ENCODE measurements at regions not wholly inside any gene's neighbourhood (a gene's known extent, or its start where the extent isn't known, plus 50 kb on each side); places are given as distances from the start of the nearest gene placed in this dataset.
A peak's percentile ranks its signal among the peaks of the same experiment; 100 is the strongest.

DNA sequence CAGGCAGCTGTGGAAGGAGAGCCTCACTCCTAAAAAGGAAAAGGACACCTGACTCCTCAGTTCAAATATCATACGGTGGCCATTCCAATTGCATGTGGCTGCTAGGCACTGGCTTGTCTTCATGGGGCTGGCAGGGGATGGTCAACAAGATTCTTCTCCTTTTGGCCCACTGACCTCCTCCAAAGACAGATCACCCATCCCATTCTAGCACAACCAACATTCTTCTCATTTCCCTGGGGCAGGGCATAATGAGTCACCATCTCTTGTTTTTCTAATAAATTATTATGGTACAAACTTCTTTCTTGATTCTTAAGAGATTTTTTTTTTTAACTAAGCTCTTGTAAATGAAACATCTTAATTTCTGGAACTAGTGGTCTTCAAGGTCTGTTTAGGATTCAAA is 136.7 kb upstream of the NBEA start:
- DNase-seq: no peak

DNA sequence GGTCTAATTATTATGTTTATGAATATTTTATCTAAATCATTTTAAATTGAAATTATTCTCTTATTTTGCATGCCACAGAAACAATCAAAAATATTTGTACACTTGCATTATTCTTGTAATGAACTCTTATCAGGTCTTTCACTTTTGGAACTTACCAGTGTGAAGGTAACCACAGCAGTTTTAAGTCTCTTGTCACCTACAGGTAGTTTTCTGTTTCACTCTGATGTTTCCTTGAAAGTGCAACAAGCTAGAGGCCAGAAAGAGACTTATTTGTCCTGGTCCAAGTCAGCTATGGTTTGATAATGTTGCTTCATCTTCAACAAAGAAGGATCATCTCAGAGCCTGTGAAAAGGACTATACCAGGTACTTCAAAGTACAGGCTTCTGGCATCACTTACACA is 133.4 kb upstream of the NBEA start:
- DNase-seq: no peak

DNA sequence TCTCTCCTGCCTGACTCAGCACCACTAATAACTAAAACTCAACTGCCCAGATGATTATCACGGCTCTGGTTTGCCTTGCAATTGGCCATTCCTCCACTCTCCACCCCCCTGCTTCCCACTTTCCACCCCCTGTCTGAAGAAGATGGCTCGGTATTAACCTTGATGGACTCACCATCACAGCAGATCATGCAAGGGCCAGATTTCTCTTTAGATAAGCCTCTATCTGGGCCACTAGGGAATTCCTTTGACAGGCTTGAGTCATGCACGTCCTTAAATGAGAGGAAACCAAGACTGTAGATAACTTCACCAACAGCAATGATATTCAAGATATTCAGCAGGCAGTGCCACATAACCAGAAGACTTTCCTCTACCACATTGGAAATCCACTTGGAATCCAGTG is 131.1 kb upstream of the NBEA start:
- no peak for DNase-seq

DNA sequence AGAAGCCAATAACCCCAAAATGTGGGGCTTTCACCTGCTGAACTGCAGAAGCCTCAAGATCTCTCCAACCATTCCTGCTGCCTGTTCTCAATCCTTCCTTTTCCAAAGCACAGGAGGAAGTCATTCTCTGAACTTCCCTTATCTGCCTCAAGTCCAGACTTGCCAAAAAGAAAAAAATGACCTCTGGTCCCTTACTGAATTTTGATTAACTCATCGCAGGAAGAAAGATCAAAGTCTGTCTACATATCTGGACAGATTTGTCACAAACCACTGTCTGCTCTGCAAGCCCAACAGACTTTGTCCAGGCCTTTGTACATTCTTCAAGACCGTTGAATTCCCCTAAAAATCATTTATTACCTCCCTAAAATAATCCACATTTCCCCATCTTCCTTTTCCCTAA is 126.5 kb upstream of the NBEA start:
- DNase-seq: peak in 1 of 3 donors; percentile 39

DNA sequence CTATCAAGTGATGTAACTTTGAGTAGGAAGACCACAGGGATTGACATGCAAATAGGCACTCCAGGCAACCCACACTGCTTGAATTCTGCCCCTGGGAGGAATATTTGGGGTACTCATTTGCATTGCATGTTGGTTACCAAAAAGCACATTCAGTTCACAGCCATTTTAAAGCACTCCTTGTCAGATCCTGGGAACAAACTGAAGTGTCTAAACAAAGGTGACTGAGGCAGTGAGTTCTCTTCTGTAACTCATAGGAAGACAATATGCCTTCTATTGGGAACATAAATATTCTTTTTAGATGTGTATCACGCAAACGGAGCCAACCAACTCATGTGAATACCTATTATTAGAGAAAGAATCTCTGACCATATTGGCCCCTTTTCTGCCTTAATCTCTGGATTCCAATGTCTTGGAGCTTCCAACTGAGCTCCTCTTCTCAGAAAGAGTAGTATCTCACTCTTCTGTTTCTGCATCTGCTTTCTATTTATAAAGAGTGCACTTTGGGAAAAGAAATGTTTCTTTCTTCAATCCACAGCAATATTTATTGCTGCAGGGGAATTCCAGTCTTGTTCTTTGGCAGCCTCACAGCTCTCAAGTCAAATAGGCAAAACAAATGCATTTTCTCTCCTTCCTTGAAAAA is 125.7 kb upstream of the NBEA start:
- peak; percentile 68 to 88 (median 69) for DNase-seq

DNA sequence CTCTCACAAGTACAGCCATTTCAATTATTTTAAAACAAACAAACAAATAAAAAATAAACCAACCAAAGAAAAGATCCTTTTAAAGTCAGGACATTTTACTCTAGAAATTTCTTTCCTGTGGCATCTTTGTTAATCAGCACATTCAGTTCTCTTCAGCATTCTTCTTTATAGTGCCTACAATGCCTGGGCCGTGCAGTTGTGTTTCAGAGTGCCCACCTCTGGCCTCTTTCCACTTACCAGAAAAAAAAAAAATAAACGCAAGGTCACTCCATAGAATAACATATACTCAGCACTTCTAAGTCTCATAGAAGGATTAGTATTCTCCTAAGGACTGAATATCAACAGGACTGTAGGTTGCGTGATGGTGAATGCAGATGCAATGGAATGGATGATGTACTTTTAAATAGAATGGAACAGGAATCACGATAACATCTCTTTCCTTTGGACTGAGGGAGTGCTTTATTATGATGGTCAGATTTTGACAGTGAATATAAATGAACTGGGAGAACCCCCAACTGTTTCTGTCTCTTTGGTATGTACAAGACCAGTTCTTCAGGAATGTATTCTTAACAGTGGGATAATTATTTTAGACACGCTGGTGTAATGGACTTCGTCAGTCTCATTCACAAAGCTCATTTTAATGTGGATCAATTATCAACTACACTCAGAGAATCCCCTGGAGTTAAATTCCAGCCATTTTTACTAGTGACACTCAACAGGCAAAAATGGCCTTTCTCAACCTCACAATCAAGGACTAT is 125.0 kb upstream of the NBEA start:
- no peak for DNase-seq

DNA sequence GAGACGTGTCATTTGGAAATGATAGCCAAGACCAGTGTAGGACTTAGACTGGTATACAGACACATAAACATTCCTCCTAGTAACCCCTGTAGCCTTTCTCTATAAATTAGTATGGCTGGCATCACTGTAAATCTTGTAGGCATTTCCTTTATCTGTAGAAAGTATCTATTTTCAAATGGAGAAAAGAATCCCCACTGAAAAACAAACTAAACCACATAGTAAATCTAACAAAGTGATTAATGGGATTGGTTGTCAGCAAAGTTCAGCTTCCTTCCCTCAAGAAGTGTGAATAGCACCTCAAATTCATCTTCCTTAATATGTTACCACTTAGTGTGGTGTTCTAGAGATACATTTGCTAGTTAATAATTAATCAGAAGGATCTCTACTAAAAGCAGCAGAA is 119.4 kb upstream of the NBEA start:
- DNase-seq: no peak

DNA sequence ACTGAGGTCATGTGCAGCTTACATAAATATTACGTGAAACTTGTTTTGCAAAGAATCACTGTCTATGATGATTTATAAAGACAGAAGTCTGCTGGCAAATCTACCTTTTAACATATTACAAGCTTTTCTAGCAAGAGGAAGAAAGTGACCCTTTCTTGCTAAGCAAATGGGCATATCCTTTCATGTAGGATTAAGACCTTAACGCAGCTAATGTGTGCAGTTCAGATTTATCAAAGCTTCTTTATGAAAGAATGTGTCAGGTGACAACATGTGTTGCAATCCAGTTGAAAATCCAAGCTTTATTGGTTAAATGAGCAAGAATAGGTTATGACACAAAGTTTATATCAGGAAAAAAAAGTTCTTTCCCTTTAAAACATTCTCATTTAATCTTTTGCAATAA is 115.6 kb upstream of the NBEA start:
- no peak for DNase-seq

DNA sequence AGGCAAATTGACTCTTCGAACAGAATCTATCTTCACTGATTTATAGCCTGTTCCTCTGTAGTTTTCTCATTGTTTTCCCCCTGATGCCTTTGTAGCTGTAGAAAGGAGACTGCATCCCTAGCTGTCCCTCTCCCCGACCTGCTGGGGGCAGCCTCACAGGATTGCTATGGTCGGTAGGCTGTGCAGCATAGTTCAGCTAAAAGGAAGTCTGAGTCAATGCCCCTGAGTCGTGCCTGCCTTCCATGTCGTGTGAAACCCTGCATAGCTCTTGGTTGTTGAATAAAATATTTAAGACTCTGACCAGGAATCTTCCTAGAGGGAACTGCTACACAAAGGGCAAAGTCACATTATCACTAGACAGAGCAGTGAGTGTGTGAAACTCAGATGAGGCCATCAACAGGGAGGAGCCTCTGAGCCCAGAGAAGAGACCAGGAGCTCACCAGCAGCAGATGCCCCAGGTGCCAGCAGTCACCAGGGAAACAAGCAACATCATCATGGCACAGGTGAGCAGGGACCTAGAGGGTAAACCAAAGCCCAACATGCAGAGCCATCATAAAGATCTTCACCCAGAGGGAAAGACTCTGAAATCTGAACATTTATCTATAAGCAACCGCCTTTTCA is 108.4 kb upstream of the NBEA start:
- no peak for DNase-seq

DNA sequence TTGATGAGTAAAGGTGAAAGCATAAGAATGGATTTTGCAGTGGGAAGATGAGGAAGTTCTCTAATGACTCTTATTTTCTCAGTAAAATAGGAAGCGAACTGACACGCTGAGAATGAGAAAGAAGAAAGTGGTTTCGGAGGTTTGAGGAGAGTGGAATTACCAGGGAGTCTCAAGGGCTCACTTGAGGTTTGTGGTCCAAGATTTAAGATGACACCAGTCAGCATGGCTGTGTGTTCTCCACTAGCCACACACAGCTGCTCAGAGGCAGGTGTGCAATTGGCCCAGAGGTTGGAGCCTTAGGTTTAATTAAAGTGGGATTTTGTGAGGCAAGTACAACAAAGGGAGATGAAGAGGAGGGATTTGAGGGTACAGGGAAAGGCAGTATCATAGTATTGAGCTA is 99.6 kb upstream of the NBEA start:
- DNase-seq: no peak

DNA sequence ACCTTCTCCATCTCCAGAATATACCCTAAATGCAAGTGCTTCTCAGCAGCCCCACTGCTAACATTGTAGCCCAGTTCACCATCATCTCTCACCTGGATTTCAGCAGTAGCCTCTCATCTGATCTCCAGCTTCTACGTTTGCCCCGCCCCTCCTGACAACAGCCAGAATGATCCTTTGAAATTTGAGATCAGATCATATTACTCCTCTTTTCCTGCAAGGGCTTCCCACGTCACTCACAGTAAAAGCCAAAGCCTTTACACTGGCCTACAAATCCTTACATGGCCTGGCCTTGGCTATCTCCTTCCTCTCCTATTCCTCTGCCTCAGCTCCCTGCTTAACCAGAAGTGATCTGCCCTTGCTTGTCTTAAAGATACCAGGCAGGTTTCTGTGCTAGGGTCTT is 94.3 kb upstream of the NBEA start:
- DNase-seq: no peak

DNA sequence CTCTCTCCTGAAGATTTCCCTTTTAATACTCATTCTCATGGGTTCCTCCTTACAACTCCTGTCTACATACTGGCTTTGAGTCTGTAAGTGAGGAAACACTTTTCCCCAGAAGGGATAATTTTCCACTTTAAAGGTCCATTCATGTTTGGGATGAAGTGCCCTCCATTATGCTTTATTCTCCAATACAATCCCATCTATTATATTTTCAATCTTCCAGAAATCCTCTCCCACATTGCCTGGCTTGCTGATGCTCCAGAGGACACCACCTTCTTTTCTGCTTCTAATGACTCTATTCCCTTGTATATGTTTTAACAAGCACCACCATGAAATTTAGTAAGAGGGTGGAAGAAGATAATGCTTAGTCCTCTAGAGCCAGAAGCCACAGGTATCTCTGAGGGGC is 92.7 kb upstream of the NBEA start:
- DNase-seq: no peak

DNA sequence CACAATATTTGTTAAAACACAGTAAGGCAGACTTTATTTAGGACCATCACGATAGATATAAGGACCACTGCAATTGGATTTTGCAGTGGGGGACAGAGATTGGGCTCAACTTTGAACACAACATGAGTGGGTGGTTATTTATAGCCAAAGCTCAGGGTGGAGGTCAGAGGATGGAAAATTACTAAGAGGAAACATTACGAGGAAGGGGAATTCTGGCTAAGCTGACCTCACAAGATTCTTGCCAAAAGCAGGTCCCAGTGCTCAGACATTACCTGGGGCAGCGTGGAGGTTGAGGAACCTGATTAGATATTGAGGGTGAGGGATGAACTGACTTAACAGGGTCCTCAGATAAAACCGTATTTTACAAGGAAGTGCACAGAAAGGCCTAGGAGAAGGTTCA is 88.9 kb upstream of the NBEA start:
- no peak for DNase-seq

DNA sequence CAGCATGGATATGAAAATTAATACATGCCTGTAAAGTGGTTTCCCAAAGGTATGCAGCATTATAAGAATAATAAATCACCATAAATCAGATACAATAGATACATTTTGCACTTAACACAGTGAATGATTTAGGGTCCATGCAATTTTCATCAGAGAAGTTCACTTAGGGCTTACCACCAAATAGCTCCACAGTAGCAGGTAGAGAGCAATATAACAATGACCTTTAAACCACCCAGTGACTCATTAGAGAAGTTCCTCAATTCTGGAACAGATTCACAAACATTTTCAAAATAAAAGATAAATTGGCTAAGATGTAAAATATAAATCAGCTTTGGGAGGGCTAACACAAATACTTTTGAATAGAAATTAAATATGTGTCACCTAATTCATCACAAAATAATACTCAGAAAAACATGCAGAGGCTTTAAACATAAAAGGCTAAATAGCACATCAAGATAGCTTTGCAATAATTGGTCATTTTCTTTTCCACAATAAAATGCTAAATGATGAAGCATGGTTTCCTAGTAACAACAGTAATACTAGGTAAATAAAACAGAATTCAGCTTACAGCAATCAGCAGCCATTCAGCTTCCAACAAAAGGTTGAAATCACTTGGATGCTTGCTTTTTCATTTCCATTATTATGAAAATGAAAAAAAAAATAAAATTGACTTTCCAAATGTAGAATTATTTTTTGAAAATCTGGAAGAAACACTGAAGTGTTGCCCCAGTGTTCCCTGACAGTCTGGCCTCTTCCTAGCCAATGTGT is 84.3 kb upstream of the NBEA start:
- peak in 2 of 3 donors; percentile 20 to 56 for DNase-seq

DNA sequence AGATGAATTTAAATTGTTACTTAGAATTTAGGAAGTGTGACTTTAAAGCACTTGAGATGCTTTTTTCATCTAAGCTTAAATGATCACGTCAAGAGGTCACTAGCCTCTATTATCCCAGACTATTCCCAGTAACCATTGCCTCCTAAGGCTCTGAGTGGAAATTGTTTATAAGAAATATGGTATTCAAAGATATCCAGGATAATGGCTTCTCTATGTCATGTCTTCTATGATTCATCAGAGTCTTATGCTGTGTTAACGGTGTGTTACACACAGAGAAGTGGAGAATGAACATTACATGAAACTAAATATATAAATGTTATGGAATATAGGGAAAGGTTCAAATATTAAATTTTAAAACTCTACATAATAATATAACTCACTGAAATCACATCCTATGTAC is 79.8 kb upstream of the NBEA start:
- no peak for DNase-seq

DNA sequence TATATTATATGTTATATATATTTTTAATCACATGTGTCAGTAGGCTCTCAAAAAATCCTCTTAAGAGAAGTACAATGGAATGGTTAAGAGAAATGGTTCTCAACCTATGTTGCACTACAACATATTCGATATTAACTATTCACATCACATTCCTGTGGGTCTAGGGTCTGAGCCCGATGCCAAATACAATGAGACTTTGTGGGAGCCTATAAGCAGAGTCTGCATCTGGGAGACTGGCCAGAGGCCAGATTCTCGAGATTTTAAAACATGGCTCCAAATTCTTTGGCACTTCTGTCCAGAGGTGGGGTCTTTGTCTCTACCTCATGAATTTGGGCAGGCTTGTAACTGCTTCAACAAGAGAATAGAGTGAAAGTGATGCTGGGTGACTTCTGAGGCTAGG is 79.4 kb upstream of the NBEA start:
- no peak for DNase-seq

DNA sequence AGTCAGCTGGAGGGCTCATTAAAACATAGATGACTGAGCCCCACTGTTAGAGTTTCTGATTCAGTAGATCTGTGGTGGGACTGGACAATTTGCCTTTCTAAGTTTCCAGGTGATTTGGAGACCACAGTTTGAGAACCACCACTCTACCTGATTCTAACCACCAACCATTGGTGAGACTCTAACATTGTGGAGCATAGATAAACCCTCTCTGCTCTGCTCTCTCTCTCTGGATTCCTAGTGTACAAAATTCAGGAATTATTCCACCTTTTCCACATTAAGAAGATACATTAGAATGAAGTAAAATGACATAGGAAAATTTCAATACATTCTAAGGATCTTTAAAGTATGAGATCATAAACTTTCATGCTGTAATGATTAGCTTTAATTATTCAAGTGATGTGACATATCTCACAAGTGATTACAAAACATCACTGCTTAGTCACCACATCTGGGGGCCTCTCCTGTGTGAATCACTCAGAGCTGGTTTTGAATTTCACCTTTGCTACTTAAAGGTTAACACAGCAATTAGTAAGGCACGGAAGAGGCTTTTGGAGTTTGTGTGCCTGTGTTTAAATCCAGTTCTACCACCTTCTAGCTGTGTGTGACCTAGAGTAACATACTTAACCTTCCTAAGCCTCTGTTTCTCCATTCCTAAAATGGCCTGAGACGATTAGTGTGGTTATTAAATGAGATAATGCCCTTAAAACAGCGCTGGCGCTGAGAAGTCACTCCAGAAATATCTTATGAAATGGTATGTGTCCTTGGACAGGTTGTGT is 78.5 kb upstream of the NBEA start:
- peak in 1 of 3 donors; percentile 73 for DNase-seq

DNA sequence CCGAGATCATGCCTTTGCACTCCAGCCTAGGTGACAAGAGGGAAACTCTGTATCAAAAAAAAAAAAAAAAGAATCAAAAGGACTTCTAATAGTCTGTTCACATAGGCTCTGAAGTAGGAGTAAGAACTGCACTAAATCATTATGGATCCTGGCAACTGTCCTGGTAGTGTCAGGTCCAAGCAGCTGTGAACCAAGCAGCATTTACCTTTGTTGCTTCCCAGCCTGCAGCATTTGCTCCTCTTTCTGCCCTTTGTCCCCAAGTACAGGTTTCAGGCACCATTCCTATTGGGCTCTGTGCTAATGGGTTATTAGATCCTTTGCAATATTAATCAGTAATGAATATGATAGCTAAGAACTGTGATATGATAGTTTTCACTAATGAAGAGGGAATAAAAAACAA is 77.4 kb upstream of the NBEA start:
- DNase-seq: peak in 1 of 3 donors; percentile 51

DNA sequence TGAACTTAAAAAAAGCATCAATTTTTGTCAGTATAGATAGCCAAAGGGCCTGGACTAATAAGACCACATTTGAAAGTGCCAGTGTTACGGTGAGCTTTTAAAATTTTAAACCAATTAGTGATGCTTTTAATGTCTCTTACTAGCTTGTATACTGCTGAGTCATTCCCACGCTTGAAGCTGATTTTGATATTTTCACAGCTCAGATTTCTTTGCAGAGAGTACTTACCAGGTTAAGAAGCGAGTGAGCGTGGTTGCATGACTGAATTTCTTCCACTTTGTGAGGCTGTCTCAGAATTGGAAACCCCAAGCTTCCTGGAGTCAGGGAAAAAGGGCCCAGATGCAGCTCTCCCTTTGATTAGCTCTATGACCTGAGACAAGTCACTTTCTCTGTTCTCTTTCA is 74.5 kb upstream of the NBEA start:
- DNase-seq: peak in 1 of 3 donors; percentile 11

DNA sequence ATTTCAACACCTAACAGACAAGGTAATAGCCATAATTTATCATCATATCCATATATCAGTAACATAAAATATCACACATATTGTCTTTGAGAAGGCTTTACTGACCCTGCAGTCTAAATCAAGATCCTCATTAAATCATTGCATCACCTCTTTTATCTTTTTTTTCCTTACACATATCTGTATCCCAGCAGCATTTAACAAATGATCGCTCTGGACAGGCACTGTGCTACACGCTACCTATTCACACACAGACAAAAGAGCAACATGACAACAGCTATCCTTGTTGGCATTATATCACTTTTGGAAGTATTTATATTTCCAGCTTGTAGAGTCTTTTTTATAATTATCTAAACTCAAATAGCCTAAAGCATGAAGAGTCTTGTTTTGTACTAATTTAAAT is 73.3 kb upstream of the NBEA start:
- DNase-seq: no peak

DNA sequence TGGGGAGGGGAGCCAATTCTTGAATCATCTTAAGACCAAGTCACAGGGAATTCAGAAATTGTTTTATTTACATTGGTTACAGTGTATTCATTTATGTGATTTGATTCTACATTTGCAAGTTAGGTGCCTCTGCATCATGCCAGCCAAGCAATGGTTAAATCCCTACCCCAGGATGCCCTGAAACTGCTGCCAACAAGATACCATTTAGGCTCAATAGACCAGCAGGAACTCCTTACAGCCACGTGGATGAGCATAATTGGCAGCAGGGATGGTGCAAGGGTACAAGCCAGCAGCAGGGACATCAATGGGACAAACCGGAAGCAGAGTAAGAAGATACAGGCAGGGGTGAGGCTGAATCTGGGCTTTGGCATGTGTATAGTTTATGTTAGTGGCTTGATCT is 72.4 kb upstream of the NBEA start:
- DNase-seq: no peak

DNA sequence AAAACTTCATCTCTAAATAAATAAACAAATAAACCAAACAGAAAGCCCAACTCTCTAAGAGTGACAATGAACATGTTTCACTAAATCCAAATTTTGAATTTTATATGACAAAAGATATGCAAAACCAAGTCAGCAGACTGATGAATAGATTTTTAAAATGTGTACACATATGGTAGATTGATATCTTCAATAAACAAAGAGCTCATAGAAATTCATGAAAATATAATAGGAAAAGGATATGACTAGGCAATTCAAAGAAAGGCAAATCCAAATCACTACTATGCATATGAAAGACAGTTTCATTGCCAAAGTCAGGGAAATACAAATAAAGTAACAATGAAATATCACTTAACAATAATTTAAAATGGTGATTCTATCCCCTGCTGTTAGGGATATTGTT is 63.7 kb upstream of the NBEA start:
- DNase-seq: no peak
